ENCODE measurements at regions not wholly inside any gene's neighbourhood (a gene's known extent, or its start where the extent isn't known, plus 50 kb on each side); places are given as distances from the start of the nearest gene placed in this dataset.
"Not testable (repeated sequence)": the region's sequence is repeated elsewhere in the genome, so short reads cannot be mapped to it uniquely, and the experiment has no call there.

DNA sequence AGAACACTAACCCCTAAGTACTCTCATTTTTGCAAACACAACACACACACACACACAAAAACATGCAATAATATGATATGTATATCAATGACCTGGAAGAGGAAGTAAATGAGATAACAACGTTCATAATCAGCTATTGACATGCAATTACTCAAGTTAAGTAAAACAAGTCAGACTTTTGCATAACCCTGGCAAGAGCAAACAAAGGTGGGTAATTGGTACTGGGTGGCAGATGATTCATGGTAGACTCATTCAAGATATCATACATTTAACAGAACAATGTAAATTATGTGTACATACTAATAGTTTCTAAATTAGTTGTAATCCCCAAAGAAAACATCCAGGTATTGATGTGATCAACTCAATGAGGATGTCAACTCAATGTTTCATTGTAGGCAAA lies 508.8 kb downstream of the DACH1 start:
- TF ChIP-seq, protein P1, sequence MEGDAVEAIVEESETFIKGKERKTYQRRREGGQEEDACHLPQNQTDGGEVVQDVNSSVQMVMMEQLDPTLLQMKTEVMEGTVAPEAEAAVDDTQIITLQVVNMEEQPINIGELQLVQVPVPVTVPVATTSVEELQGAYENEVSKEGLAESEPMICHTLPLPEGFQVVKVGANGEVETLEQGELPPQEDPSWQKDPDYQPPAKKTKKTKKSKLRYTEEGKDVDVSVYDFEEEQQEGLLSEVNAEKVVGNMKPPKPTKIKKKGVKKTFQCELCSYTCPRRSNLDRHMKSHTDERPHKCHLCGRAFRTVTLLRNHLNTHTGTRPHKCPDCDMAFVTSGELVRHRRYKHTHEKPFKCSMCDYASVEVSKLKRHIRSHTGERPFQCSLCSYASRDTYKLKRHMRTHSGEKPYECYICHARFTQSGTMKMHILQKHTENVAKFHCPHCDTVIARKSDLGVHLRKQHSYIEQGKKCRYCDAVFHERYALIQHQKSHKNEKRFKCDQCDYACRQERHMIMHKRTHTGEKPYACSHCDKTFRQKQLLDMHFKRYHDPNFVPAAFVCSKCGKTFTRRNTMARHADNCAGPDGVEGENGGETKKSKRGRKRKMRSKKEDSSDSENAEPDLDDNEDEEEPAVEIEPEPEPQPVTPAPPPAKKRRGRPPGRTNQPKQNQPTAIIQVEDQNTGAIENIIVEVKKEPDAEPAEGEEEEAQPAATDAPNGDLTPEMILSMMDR (IDR thresholded peaks at IDR 0.05; ENCODE audit: extremely low read depth, missing control alignments), result no peak
- no peak for DNase-seq (ENCODE audit: low spot score)

DNA sequence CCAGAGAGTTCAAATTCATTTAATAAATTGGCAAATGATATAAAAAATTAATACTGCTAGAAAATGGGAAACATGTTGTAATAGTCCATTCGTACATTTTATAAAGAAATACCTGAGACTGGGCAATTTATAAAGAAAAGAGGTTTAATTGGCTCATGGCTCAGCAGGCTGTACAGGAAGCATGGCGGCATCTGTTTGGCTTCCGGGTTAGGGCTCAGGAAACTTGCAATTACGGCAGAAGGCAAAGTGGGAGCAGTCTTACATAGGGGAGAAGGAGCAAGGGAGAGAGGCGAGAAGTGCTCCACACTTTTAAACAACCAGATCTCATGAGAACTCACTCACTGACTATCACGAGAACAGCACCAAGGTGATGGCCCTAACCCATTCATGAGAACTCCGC lies 512.0 kb downstream of the DACH1 start:
- TF ChIP-seq, protein P1 (IDR thresholded peaks at IDR 0.05; ENCODE audit: extremely low read depth, missing control alignments), result no peak
- no peak for DNase-seq (ENCODE audit: low spot score)

DNA sequence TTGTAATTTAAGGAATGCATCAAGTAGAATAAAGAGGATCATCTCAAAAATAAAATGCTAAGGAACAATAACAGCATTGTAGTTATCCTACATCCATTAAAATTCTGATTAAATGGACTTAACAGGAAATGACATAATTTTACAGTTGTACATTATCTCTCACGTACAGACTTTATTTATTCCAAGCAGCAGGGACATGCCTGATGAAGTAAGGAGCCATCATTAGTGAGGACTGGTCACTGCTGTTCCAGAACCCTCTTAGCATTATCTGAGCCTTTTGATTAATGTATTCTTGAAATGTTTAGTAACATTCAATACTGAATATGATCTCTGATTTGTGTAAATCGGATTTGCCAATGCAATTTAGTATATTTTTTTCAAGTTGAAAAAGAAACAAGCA lies 516.1 kb downstream of the DACH1 start:
- TF ChIP-seq, protein P1 (IDR thresholded peaks at IDR 0.05; ENCODE audit: extremely low read depth, missing control alignments), result no peak
- DNase-seq (ENCODE audit: low spot score), result no peak

DNA sequence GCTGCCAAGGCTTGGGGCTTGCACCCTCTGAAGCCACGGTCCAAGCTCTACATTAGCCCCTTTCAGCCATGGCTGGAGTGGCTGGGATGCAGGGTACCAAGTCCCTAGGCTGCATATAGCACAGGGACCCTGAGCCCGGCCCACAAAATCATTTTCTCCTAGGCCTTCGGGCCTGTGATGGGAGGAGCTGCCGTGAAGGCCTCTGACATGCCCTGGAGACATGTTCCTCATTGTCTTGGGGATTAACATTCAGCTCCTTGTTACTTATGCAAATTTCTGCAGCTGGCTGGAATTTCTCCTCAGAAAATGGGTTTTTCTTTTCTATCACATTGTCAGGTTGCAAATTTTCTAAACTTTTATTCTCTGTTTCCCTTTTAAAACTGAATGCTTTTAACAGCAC lies 521.1 kb downstream of the DACH1 start:
- not testable (repeated sequence) for DNase-seq (ENCODE audit: low spot score)

DNA sequence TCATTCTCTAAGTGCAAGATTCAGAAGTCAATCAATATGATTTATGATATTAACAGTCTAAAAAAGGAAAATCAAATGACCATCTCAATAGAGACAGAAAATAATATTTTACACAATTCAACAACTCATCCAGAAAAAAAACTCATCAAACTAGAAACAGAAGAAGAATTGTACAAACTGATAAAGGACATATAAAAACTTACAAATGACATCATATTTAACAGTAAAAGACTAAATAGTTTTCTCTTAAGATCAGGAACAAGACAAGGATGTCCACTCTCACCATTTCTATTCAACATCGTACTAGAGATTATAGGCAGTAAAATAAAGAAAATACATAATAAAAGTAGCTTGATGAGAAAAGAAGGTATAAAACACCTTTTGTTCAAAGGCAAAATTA lies 527.3 kb downstream of the DACH1 start:
- DNase-seq (ENCODE audit: low spot score), result no peak
- TF ChIP-seq, protein P1 (IDR thresholded peaks at IDR 0.05; ENCODE audit: extremely low read depth, missing control alignments), result no peak

DNA sequence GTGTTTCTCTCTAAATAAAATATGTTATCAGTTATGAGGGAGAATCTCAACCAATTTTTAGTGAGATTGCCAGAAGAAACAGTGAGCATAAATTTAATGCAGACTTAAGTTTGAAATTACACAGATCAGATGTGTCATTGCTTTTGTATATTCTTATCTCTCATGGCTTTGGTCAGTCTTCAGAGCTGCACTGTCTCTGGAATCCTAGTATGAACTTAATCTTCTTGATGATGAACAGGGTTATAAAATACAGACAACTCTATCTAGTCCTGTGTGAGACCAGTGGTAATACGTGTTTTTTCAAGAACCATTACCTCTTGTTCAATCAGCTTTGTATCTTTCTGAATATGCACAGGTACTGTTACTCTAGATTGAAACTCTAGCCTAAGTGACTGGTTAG lies 528.0 kb downstream of the DACH1 start:
- TF ChIP-seq, protein P1 (IDR thresholded peaks at IDR 0.05; ENCODE audit: extremely low read depth, missing control alignments), result no peak
- no peak for DNase-seq (ENCODE audit: low spot score)

DNA sequence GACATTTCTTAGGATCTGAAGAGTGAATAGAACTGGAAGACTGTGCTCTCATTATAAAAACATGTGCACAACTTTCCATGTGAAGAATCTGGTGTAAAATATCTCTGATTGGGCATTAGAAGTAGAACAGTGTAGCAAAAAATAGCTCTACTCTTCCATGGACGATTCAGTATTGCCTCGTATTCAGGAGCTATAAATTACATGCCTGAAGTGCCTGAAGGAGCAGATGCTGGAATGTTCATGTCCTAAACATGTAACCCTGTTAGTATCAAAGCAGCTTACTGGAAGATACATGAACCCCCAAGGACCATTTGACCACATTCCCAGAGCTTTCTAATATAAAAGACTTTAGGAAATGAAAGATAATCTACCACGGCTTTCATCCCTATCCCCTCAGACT lies 528.9 kb downstream of the DACH1 start:
- TF ChIP-seq, protein P1 (IDR thresholded peaks at IDR 0.05; ENCODE audit: extremely low read depth, missing control alignments), result no peak
- no peak for DNase-seq (ENCODE audit: low spot score)

DNA sequence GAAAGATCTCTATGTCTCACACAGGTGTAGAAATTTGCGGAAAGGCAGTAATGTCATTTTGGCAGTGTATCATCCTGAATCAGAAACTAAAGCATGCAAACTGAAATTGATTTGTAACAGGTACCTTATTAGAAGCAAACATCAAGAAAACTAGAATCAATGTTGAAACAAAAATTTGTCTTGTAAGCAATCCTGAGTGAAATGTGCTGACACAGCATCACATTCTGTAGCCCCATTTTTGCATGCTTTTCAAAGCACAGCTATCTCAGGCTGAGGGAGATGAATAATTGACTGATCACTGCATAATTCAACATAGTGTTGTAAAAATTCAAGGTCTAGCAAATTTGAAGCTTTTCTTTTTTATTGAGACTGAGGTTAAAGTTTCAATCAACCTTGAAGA lies 539.7 kb downstream of the DACH1 start:
- no peak for DNase-seq (ENCODE audit: low spot score)
- TF ChIP-seq, protein P1 (IDR thresholded peaks at IDR 0.05; ENCODE audit: extremely low read depth, missing control alignments), result no peak
